Liver (tissue), 3 donors: ENCODE measurements at regions not wholly inside any gene's neighbourhood (a gene's known extent, or its start where the extent isn't known, plus 50 kb on each side); places are given as distances from the start of the nearest gene placed in this dataset.

Source experiments
- CTCF ChIP-seq: fragments of 150-350 bp; IDR thresholded peaks from 2 replicates; pipeline ENCODE4 v1.5.1; 2017; ENCODE audit warnings: improper control_type of control experiment, low read depth, low read length; ENCODE audit not compliant: missing input control
- GABPA ChIP-seq, 2 donors: IDR thresholded peaks in 1 of 2; conservative IDR thresholded peaks in 1 of 2; 2 replicates each; pipeline ENCODE4 v1.6.1; 2016; ENCODE audit warnings: antibody characterized with exemption in 2 of 2, mild to moderate bottlenecking in 1 of 2, moderate library complexity in 1 of 2
- JUND ChIP-seq, 2 donors: IDR thresholded peaks; 2 replicates each; pipeline ENCODE4 v1.6.1; 2016; ENCODE audit warnings: antibody characterized with exemption in 2 of 2
- NR2F2 ChIP-seq: IDR thresholded peaks from 2 replicates; pipeline ENCODE4 v1.6.1; 2016; ENCODE audit warnings: antibody characterized with exemption
- RAD21 ChIP-seq, 2 donors: IDR thresholded peaks; 2 replicates each; pipeline ENCODE4 v1.6.1; 2016; ENCODE audit warnings: antibody characterized with exemption in 2 of 2, mild to moderate bottlenecking in 2 of 2
- REST ChIP-seq: IDR thresholded peaks from 2 replicates; pipeline ENCODE4 v1.6.1; 2016; ENCODE audit warnings: antibody characterized with exemption, mild to moderate bottlenecking
- ZBTB33 ChIP-seq: IDR thresholded peaks from 2 replicates; pipeline ENCODE4 v1.6.1; 2016; ENCODE audit warnings: antibody characterized with exemption
- donor health status: healthy.
- donor health status: healthy.

- TF ChIP-seq CTCF (no peak), RAD21 (IDR thresholded peaks at IDR 0.05) (no peak), ZBTB33 (no peak), JUND (IDR thresholded peaks at IDR 0.05) (no peak), REST (no peak), GABPA (IDR thresholded peaks at IDR 0.05 in 1 of 2, conservative IDR thresholded peaks at IDR 0.05 in 1 of 2) (no peak), NR2F2 (no peak)
These were observed 471.8 kb upstream of the ACO1 start for GRCh38 chr9:31912636-31913035.
